Inferior parietal cortex (tissue), 1 donor: ENCODE measurements at regions not wholly inside any gene's neighbourhood (a gene's known extent, or its start where the extent isn't known, plus 50 kb on each side); places are given as distances from the start of the nearest gene placed in this dataset.
"Not testable (repeated sequence)": the region's sequence is repeated elsewhere in the genome, so short reads cannot be mapped to it uniquely, and the experiment has no call there.

Experiments used
- DNase-seq: peaks from one replicate; pipeline ENCODE4 v3.0.0-alpha.2; 2016; ENCODE audit errors: extremely low spot score

GRCh38 chr7:17086403-17086802 lies 204.6 kb upstream of the AGR3 start:
- DNase-seq = no peak

- no peak for DNase-seq
These were observed 207.7 kb upstream of the AHR start for GRCh38 chr7:17090751-17091150.

DNA sequence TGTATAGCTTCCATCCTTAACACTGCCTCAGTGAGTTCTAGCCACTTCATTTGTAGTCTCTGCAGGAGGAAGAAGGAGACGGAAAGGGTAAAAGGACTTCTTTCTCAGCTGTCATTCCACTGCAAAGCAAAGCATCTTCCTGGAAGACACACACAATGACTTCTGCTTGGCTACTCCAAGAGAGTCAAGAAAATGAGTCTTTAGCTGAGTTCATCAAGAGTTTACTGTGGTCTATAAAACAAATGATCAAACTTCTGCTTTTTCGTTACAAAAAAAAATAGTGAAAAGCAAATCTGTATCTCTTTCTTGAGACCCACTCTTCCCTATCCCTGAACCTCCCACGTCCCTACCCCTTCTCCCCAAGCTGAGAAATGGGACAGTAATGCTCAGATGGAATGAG lies 205.0 kb upstream of the AHR start:
- DNase-seq = no peak

DNA sequence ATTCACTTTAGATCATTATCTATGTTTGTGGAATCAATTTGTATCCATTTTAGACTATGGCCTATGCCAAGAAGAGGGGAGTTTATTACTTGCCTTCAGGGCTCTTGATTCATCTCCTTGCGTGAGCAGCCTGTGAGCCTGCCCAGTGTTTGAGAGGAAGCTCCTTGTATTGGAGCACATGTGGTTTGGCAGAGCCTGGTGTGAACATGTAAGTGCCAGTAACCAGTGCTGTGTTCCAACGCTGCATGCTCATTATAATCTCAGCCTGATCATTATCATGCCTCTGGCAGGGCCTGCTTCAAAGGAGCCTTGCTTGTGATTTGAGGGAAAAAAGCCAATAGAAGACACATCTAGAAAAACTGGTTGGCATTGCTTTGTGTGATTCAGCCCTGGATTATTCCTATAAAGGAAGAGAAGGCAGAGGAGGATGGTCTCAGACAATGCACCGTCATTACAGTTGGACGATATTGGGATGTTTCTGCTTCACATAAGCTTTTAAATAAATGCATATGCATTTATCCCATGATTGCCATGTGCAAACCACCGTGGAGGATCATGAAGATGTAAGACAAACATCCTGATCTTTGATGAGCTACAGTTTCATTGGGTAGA lies 203.4 kb upstream of the AHR start:
- no peak for DNase-seq

GRCh38 chr7:17095931-17096330 lies 202.5 kb upstream of the AHR start:
- no peak for DNase-seq

DNA sequence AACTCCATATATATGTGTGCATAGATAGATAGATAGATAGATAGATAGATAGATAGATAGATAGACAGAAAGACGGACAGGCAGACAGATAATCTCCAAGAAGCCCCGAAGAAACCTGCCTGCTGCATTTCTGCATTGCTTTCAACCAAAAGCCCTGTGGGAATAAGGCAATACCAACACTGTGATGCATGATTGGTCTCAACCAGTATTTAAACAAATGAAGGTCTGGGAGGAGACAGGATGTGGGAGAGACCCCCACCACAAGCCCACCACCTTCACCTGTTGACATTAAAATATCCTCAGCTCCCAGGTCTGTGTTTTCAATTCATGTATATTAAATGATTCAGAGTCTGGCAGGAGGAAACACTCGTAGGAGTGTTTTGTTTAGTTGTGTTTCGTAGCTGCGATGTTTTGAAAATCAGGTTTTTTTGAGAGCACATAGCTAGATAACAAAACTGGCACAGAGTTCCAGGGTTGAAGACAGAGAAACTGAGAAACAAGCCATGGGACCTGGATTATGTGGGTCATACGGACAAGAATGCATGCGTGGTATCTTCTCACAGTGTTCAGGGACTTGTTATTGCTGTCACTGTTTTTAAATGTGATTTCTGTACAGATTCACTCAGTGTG lies 200.7 kb upstream of the AHR start:
- no peak for DNase-seq

- no peak for DNase-seq
These were observed 199.9 kb upstream of the AHR start for GRCh38 chr7:17098515-17098914.

GRCh38 chr7:17099083-17099973 lies 199.1 kb upstream of the AHR start:
- DNase-seq = no peak

DNA sequence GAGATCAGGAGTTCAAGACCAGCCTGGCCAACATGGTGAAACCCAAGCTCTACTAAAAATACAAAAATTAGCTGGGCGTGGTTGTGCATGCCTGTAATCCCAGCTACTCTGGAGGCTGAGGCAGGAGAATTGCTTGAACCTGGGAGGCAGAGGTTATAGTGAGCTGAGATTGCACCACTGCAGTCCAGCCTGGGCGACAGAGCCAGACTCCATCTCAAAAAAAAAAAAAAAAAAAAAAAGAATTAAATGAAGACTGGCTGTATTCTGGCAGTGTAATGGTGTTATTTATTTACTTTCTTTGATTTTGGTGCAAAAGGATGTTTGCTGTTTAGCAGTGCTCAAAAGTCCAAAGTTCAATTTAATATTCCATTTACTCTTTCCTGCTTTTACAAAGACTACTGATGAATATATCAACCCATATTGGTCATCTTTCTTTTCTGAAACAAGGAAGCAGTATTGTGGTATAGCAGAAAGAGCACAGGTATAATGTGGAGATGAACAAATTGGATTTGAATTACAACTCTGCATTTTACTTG lies 198.4 kb upstream of the AHR start:
- not testable (repeated sequence) for DNase-seq

GRCh38 chr7:17101207-17101696 lies 197.2 kb upstream of the AHR start:
- no peak for DNase-seq

DNA sequence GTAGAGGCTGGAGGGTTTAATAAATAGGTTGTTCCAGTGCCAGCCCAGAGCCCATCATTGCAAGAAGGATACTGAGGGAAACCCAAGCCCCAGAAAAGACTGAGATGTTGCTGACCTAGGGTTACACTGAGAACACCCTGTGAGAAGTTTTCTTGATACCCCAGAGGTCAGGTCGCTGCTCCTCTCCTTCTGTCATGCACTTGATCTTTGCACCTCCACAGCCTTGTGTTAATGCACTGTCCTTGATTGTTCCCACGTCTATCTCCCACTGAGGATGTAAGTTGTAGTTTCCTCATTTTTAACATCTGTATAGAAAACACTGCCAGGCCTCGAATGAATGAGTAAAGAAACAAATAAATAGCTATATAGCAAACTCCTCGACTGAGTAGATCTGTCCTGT lies 195.3 kb upstream of the AHR start:
- DNase-seq = no peak

DNA sequence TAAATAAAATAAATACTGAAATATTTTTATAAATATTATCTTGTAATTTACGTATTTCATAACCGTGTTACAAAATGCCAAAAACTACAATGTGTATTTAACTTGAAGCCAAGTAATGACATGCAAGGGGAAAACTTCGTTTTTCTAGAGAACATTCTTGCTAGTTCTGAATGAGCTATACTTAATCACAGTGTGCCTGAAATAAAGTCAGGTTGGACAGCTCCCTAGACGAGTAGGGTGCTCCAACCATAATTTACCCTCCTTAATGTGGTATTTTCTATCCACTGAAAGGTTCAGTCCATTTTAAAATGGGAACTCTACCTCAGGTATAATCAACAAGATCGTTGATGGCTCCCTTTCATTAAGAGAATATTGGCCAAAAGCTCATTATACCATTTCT lies 194.5 kb upstream of the AHR start:
- DNase-seq = no peak

DNA sequence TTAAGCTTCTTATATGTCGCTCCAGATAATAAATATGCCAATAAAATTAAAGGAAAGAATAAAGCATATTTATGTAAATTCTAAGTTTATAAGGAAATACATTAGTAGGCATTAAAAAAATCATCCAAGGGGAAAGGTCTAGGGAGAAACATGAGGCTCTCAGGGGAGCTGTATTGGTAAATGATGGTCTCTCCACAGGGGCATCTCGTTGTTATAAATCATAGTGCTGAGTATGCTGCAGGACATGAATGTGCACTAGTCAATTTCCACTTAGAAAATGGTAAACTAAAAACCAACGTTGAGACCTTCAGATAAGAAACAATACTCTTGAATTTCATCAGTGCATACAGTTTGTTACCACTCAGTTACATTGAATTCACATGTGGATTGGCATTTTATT lies 194.0 kb upstream of the AHR start:
- no peak for DNase-seq

DNA sequence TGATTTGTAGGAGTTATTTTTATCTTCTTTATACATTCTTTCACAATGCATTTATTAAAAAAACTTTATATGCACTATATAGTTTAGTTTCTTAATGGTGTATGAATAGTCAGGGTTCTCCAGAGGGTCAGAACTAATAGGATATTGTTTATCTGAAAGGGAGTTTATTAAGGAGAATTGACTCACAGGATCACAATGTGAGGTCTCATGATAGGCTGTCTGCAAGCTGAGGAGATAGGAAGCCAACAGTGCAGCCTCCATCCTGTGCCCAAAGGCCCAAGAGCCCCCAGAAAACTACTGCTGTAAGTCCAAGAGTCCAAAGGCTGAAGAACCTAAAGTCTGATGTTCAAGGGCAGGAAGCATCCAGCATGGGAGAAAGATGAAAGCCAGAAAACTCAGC lies 192.8 kb upstream of the AHR start:
- DNase-seq = no peak

DNA sequence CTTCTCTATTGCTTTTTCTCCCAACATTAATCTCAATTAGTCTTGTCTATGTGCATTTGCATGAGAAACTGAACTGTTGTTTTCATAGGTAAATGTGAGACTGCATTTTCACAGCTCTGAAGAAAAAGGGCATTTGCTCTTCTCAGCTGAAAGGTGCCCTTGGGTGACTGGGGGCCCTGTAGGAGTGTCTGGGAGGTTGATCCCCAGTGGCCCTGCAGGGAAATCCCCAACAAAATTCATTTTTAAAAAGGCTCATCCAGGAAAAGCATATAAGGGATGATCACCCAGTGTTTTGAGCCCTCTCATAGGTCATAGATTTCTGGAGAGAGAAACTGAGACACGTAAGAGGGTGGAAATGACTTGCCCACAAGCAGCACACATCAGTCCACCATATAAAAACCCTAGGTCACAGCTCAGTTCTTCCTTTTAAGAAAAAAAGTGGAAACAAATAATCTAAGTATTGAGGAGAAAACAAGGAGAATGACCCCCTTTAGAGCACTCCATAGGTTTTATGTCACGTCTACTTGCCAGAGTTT lies 190.3 kb upstream of the AHR start:
- DNase-seq = no peak

GRCh38 chr7:17109020-17109419 lies 189.4 kb upstream of the AHR start:
- DNase-seq = no peak

GRCh38 chr7:17113770-17114169 lies 184.7 kb upstream of the AHR start:
- not testable (repeated sequence) for DNase-seq

DNA sequence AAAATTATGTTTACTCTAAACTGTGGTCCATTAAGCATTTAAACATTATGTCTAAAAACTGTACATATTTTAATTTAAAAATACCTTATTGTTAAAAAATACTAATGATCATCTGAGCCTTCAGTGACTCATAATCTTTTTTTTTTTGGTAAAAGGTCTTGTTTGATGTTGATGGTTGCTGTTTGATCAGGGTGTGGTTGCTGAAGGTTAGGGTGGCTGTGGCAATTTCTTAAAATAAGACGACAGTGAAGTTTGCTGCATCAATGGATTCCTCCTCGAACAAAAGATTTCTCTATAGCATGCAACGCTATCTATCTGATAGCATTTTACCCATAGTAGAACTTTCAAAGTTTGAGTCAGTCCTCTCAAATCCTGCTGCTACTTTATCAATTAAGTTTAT lies 180.0 kb upstream of the AHR start:
- no peak for DNase-seq

GRCh38 chr7:17120756-17121155 lies 177.7 kb upstream of the AHR start:
- DNase-seq = no peak

- DNase-seq = no peak
These were observed 176.8 kb upstream of the AHR start for GRCh38 chr7:17121671-17122070.

GRCh38 chr7:17123020-17123419 lies 175.4 kb upstream of the AHR start:
- DNase-seq = no peak
